Activated T-helper 1 cell treated with Interleukin-2 at 50 U/mL for 16 hours (primary cell): ENCODE measurements at regions not wholly inside any gene's neighbourhood (a gene's known extent, or its start where the extent isn't known, plus 50 kb on each side); places are given as distances from the start of the nearest gene placed in this dataset.

Experiments
- DNase-seq: peaks from one replicate; pipeline ENCODE4 v3.0.0-alpha.2; 2020; ENCODE audit warnings: low read depth

- no peak for DNase-seq
Measured at GRCh38 chr15:93270937-93271467, 182.0 kb upstream of the RGMA start.

GRCh38 chr15:93268066-93268465 is 179.1 kb upstream of the RGMA start:
- DNase-seq, result no peak

DNA sequence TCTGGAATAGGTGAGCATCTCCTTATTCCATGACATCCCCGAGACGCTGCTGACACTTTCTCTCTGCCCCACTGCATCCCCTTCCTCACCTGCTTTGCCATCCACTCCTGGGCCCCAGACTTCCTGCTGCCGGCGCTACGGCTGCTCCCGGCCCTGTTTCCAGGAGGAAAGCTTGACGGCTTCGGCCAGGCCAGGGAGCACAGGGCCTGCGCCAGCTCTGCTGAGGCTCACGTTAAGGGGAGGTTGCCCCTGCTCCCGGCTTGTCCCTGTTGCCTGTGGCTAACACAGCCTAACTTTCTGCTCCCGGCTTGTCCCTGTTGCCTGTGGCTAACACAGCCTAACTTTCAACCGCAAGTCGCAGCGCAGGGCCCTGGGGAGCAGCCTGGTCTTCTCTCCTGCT is 177.3 kb upstream of the RGMA start:
- no peak for DNase-seq

DNA sequence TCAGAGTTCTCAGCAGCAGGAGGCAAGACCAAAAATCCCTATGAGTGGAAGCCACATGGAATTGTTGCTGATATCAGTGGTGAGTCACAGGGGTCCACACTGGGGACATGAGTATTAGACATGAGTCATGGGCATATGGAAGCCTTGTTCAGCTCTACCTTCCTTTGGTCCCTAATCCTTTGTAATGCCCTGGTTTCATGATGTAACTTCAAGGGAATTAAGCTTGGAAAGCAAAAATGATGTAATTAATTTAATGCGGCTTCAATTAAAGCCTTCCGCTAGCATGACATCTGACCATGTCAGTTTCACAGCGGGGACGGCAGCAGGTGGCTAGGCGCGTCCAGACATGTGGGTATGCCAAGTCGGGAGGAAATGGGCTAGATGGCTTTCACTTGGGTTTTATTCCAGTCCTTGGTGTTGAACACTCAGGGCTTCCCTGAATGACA is 176.1 kb upstream of the RGMA start:
- DNase-seq, result no peak

DNA sequence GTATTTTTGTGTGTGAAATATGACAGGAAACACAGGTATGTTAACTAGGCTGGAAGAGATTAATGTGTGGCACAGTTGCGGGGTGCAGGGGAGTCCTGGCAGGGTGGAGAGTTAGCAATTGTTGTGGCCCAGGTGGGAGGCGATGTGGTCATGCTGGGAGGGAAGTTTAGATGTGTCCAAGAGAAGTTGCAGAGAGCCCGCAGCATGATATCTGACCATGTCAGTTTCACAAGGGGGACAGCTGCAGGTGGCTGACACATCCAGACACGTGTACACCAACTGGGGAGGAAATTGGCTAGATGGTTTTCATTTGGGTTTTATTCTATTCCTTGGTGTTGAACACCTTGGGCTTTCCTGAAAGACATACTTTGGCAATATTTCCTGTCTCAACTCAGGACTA is 172.8 kb upstream of the RGMA start:
- DNase-seq, result no peak

GRCh38 chr15:93257920-93258319 is 168.9 kb upstream of the RGMA start:
- DNase-seq, result no peak

GRCh38 chr15:93253681-93254080 is 164.7 kb upstream of the RGMA start:
- no peak for DNase-seq

GRCh38 chr15:93252780-93253179 is 163.8 kb upstream of the RGMA start:
- no peak for DNase-seq

GRCh38 chr15:93250950-93251349 is 161.9 kb upstream of the RGMA start:
- no peak for DNase-seq

DNA sequence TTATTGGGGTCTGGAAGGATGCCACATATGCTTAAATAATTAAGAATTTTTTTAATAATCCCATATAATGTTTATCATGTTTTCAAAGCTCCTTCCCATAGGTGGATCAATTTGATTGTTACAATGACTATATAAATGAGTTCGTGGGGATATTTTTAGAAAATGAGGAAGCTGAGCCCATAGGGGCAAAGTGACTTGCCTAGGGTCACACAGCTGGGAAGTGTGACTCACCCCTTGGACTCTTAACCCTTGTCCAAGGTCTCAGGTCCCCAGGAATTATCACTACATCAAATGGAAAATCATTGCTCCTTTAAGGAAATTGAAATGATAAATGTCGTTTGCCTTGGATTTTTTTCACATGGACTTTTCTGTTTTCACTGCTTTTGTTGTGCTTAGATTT is 161.2 kb upstream of the RGMA start:
- DNase-seq, result no peak

DNA sequence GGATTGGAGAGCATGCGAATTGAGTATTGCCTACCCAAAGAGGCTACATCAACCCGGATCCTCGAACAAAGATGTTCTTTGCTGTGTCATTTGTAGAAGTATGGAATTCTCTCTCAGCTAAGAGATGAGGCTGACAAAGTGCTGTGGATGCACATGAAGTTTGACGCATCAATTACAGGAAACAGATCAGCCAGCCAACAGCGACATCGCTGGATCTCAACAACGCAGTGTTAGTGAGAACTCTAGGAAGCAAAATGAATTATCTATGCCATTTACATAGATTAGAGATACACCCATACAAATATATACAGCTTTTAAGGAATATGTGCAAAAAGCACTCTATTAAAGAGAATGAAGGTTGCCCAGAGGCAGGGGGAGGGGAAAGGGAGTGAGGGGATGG is 160.6 kb upstream of the RGMA start:
- no peak for DNase-seq

- DNase-seq, result no peak
Measured at GRCh38 chr15:93247466-93248121, 158.6 kb upstream of the RGMA start.

- no peak for DNase-seq
Measured at GRCh38 chr15:93246266-93247242, 157.5 kb upstream of the RGMA start.

DNA sequence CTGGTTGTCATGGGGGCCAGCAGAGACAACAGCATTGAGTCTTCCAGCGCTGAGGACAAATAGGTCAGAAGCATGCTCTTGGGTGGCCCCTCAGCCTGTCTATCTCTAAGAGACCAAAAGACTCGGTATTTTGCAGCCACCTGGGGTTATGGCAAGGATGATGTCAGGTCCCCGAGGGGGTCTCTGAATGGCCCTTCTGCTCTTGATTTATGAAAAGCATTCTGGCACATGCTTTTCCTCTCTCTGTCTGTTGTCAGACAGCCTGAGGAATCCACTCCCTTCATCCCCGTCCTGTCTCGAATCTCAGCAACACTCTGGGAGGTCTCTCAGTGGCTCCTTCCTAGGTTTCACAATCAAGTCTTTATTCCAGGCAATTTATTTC is 156.6 kb upstream of the RGMA start:
- DNase-seq, result no peak

DNA sequence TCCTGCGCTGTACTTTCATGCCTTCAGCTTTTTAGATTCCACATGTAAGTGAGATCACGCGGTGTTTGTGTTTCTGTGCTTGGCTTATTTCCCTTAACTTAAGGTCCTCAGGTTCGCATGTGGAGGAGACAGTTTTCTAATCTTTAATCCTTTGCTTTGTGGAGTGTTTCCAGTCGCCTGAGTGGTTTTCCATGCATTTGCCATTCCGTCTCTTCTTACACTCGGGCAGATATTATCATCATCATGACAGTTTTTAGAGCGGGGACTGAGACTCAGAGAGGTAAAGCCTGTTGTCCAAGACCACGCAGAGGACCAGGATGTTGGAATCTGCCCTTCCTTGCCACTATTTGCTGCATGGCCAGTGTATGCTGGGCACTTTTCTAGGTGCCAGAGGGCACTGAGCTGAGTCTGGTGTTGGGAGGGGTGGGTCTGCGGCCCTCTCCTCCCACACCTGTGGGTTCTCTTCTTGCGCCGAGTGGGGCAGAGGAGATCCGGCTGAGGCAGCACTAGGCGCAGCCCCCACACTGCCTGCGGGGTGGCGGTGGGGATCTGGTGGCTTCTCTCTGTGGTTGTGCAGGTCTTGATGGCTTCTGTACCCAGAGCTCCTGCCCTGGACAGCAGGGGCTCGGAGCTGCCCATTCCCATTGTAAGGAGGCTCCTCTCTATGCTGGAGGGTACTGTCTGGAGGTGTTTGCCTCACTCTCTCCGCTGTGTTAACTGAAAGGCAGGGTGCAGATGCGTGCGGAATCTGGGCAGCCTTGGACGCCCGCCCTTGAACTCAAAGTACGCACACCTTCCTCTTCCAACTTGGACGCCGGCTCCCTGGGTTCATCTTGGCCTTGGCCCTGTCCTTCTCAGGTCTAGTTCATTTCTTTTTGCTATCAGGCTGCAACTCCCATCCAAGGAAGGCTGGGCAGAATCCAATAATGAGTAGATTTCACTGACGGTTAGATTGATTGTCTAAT is 156.0 kb upstream of the RGMA start:
- DNase-seq, result no peak

DNA sequence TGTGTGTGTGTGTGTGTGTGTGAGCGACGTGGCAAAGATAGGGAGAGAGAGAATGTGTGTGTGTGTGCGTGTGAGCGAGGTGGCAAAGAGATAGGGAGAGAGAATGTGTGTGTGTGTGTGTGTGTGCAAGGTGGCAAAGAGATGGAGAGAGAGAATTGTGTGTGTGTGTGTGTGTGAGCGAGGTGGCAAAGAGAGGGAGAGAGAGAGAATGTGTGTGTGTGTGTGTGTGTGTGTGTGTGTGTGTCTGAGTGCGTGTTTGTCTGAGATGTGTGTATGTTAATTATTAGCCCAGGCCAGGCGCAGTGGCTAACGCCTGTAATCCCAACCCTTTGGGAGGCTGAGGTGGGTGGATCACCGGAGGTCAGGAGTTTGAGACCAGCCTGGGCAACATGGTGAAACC is 154.6 kb upstream of the RGMA start:
- DNase-seq, result no peak

DNA sequence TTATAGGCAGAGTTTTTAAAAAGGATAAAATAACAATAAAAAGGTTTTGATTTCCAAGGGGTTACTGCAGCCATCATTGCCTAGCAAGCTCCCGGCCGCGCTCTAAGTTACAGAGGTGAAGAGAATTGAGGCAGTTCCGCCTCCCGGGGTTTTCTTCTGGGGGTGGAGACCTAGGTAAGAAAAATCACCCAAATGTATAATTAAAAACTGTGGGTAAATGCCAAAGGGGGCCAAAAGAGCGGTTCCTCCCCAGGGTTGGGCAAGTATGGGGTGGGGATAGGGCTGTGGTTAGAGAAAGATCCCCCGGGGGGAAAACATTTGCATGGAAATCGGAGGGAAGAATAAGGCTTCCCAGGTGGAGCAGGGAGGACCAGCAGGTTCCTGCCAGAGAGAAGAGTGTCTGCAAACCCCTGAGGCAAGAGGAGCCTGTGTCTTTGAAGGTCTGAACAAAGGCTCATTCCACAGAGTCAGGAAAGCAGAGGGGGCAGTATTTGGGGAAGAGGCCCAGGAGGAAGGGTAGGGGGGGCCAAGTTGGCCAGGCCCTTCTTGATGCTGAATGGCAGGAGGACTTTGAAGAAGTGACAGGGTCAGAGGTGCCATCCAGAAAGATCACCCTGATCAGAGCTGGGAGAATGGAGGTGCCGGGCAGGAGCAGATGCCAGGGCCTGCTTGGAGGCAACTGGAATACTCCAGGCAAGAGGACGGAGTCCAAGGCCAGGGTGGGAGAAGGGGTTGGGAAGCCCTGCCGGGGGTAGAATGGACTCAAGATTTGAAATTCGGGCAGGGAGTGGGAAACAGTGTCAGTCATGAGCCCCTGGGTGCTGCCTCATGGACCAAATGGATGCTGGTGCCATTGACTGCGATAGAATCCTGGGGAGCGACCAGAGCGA is 152.9 kb upstream of the RGMA start:
- DNase-seq, result no peak

DNA sequence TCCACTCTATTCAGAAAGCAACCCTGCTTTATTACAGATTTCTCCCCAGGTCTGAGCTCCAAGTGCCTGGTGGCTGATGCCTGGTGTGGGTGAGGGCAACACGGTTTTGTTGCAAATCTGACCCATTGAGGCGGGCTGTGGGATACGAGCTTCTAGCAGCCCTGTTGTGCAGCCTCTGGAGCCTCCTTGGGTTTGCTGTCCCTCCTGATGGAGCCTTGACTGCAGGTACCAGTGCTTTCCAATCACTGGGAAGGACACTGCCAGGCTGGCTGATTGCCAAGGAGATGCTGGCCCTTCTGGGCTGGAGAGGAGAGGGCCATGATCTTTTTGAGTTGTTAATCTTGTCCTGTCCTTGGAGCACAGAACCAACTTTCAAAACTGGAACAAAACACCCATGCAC is 151.0 kb upstream of the RGMA start:
- no peak for DNase-seq

DNA sequence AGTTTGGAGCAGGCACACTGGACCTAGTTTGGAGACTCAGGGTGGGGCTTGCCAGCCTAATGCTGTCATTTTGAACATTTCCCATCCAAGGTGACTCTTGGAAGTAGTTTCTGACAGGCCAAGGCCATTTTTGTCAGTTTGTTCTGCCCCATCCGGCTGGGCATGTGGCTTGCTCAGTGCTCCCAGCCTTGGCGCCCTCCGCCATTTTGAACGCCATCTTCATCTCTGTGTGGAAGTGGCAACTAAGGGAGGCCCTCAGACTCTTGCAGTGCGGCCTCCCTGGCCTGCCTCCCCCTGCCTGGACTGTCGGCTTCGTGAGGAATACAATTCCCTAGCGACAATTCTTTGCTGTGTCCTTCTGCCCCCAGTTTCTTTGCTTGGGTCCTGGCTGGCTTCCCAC is 150.6 kb upstream of the RGMA start:
- DNase-seq, result no peak

- no peak for DNase-seq
Measured at GRCh38 chr15:93238641-93239040, 149.6 kb upstream of the RGMA start.
